ENCODE measurements at regions not wholly inside any gene's neighbourhood (a gene's known extent, or its start where the extent isn't known, plus 50 kb on each side); places are given as distances from the start of the nearest gene placed in this dataset.

- TF ChIP-seq ZBTB26 (tag by site-specific recombination; optimal IDR thresholded peaks at IDR 0.05): no peak
- no peak for TF ChIP-seq CTCF (tag by site-specific recombination; IDR thresholded peaks at IDR 0.05)
- no peak for TF ChIP-seq REST (tag by site-specific recombination; IDR thresholded peaks at IDR 0.05)
- no peak for TF ChIP-seq PRDM10 (tag by site-specific recombination; IDR thresholded peaks at IDR 0.05)
- TF ChIP-seq ZNF26 (tag by site-specific recombination; IDR thresholded peaks at IDR 0.05): no peak
- no peak for TF ChIP-seq SP2 (tag by site-specific recombination; IDR thresholded peaks at IDR 0.05)
- TF ChIP-seq ZNF623 (tag by site-specific recombination; IDR thresholded peaks at IDR 0.05): no peak
- TF ChIP-seq ZNF24 (tag by site-specific recombination; IDR thresholded peaks at IDR 0.05): no peak
- TF ChIP-seq ZBTB49 (tag by site-specific recombination; IDR thresholded peaks at IDR 0.05; ENCODE audit: low read depth): no peak
- no peak for TF ChIP-seq SP3 (tag by site-specific recombination; IDR thresholded peaks at IDR 0.05)
- no peak for TF ChIP-seq ZNF362 (tag by site-specific recombination; IDR thresholded peaks at IDR 0.05)
Observed at GRCh38 chr2:4725618-4726017, 966.6 kb upstream of the SOX11 start.
